HG03378 (cell line): ENCODE measurements at regions not wholly inside any gene's neighbourhood (a gene's known extent, or its start where the extent isn't known, plus 50 kb on each side); places are given as distances from the start of the nearest gene placed in this dataset.
"Not testable (repeated sequence)": the region's sequence is repeated elsewhere in the genome, so short reads cannot be mapped to it uniquely, and the experiment has no call there.

Experiments
- ATAC-seq: cut with Tn5 transposase; IDR thresholded peaks from one replicate; pipeline ENCODE4 v1.9.1; 2021; ENCODE audit warnings: mild to moderate bottlenecking, moderate library complexity; ENCODE audit not compliant: unreplicated experiment

DNA sequence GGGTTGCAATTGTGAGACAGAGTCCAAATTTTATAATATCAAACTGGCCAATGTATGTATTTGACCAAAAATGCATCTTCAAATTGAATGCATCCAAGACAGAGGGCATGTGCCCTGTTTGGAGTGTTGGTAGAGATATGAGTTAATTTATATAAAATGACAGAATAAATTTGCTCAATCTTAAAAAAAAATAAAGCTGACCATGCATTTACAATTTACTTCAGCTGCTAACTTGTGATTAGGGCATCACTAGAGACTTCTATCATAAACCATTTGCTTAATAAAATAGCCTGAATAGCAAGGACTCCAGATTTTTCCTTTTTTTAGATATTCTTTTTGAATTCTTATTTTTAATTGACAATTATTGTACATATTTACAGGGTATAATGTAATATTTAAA lies 1345.8 kb downstream of the CDH11 start:
- ATAC-seq = no peak

GRCh38 chr16:63774302-63774701 lies 1347.6 kb downstream of the CDH11 start:
- ATAC-seq = no peak

DNA sequence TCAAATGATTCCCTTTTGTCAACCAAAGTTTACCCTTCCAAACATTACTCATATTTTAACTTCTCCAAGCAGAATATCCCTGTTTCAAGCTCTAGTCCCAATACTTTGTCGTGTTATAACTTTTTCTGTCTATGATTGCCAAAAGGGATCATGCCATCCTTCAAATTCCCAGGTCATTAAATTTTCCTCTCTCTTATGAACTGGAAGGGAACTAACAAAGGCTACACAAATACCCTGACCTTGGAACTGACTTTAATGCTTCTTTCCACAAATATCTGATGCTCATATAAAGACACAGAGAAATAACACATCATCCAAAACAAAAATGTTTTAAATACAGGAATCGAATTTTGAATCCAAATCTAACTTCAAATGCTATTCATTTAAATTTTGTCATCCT lies 1352.7 kb downstream of the CDH11 start:
- ATAC-seq = no peak

DNA sequence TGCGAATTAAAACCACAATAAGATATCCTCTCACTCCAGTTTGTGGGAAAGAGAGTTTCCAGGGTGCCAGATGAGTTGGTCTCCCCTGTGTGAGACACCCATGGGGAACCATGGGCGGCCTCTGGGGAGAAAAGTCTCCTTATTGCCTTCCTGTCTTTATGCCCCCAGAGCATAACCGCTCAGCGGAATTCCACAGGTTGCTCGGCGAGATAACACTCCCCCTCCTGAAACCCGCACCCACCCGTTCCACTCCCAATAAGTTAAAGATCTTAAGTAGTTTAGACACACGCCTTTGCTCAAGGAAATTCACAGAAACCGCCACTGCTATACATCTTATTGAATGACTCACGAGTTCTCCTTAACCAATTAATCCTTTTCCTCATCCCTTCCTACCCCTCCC lies 1361.6 kb downstream of the CDH11 start:
- ATAC-seq = not testable (repeated sequence)

- ATAC-seq = no peak
Observed at GRCh38 chr16:63752347-63752746, 1369.5 kb downstream of the CDH11 start.

DNA sequence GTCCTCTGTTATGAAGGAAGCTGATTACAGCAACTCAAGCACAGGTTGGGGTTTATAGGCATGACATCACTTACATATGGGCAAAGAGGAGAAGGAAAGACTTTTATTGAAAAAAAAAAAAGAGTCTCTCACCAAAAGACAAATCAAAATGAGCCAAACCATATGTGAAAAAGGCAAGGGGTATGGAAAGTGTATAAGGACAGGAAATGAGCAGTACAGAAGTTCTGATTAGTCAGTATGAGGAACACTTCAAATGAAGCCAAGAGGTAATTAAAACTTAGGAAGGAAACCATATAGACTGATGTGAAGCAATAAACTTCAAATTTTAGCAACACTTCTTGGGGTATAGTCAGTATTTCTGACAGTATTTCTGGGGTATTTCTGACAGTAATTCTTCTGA lies 1372.6 kb downstream of the CDH11 start:
- no peak for ATAC-seq

GRCh38 chr16:63745456-63745855 lies 1376.4 kb downstream of the CDH11 start:
- no peak for ATAC-seq

GRCh38 chr16:63744077-63744874 lies 1377.6 kb downstream of the CDH11 start:
- no peak for ATAC-seq

- ATAC-seq = no peak
Observed at GRCh38 chr16:63742150-63742549, 1379.7 kb downstream of the CDH11 start.

DNA sequence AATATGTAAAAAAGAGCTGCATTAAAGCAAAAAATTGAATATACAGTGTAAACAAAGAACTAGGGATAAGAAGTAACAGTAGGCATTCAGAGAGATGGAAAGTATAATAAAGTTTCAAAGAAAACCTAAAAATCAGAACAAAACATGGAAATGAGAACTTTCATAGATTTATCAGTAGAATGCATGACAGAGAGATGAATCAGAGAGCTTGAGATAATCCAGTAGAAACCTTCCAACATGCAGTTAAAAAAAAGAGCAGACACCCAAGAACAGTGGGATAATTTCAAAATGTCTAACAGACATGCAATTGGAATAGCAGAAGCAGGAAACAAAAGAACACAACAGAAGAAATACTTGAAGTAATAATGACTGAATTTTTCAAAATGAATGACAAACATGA lies 1384.2 kb downstream of the CDH11 start:
- no peak for ATAC-seq

- no peak for ATAC-seq
Observed at GRCh38 chr16:63735456-63735855, 1386.4 kb downstream of the CDH11 start.

- ATAC-seq = no peak
Observed at GRCh38 chr16:63720848-63721247, 1401.0 kb downstream of the CDH11 start.

DNA sequence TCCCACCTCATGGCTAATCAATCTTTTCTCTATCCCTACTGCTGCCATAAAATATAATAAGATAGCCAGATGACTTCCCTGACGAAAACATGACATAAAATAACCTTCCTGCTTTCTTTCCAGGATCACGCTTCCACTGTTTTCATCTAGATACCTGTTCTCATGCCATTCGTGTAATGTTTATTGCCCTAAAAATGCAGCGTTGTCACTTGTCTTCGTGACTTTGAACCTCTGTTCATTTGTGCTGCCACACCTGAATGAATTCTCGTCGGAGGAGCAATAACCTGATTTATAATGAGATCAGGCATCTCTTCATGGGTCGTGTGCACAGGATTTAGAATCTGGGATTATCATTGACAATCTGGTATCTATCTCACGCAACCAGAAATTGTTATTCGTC lies 1401.9 kb downstream of the CDH11 start:
- no peak for ATAC-seq

- ATAC-seq = no peak
Observed at GRCh38 chr16:63717806-63718205, 1404.1 kb downstream of the CDH11 start.

- ATAC-seq = no peak
Observed at GRCh38 chr16:63714876-63715275, 1407.0 kb downstream of the CDH11 start.

- no peak for ATAC-seq
Observed at GRCh38 chr16:63712725-63713124, 1409.1 kb downstream of the CDH11 start.

DNA sequence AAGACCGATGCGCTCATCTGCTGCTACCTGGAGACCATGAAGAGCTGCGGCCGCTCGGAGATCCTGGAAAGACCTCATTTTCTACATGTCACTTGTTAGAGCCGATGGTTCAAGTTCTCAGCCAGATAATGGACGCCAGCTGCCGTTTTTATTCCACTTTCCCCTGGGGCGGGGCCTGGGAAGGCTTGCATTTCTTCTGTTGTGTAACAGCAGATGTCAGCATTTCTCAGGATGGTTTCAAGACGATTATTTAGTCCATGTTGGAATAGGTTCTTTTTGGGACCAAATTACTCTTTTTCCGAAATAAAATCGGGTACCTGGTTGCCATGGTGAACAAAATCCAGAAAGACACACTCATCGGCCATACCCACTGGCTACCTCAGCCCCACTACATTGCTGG lies 1418.3 kb downstream of the CDH11 start:
- ATAC-seq = no peak

DNA sequence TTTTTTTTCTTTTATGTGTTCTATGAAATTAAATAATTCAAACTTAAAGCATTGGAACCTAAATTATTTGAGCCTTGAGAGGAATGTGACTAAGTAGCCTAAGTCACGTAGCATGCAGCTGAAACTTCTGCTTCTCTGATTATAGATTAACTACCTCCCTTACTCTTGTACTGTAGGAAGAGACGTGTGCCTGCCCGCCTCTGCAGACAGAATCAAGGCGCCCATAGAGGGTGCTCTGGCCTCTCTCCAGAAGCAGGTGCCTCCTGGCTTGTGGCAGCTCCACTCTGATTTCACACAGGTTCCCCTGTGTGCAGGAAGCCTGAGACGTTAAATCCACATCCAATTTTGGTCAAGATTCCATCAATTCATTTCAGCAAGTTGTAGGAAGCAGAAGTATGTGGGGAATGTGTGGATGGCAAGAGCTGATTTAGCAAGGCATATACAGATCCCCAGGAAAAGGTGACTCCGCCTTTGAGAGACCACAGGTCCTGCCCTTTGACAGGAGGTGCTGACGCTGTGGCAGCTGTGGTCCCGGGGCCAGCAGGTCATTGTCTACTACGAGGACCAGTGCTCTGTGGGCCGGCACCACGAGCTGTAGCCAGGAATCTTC lies 1418.8 kb downstream of the CDH11 start:
- ATAC-seq = no peak

DNA sequence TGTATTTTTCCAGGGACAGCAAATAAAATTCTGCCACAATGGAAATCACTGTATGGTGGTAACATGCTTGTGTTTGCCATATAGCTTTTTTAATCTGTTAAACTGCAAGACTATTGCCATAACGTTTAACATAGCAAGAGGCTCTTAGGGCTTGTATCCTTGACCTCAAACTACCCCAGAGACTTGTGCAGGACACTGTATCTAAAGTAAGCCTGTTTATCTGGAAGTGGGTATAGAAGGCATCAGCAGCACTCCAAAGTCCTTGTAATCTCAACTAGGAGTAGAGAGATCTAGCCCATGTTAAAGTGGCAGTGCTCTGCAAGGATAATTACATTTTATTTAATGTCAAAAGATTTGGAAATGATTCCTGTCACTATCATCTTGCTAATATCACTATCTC lies 1424.1 kb downstream of the CDH11 start:
- ATAC-seq = no peak

DNA sequence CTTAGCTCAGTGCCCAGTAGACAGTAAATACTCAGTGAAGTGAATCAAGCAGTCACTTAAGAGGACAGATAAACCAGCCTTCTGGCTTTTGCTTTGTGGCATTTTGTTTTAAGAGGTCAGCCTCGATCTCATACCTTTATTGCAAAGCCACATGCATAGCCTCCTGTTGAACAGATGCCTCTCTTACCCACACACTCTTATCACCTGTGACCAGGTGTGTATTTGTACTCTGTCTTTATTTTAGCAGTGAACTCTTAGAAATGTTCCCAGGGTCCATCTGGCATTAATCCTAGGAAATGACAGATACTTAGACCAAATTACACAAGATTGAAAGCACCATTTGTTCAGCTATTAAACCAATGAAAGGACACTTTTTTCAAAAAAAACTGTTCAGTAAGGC lies 1426.5 kb downstream of the CDH11 start:
- ATAC-seq = no peak

DNA sequence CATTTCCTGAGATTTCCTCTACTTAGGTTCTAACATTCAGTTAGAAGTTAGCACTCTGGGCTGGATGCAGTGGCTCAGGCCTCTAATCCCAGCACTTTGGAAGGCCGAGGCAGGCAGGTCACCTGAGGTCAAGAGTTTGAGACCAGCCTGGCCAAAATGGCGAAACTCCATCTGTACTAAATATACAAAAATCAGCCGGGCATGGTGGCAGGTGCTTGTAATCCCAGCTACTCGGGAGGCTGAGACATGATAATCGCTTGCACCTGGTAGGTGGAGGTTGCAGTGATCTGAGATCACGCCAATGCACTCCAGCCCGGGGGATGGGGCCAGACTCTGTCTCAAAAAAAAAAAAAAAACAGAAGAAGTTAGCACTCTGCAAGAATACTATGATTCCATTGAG lies 1430.9 kb downstream of the CDH11 start:
- no peak for ATAC-seq

DNA sequence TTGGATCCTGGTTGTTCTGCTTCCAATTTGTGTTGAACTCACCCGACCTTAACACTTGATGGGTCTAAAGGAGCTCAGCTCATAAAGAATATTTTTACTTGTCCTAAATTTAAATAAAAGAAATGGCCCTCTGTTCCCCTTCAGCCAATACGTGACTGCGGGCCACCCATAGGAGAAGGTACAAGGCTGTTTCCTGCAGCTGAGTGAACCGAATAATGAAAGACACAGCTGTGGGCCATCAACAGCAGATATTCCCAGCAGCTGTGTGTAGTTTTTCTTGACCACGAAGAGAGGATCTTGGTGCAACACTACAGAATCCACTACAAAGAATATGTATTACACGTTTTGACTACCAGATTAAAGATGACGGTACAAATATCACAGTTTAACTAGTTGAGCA lies 1431.6 kb downstream of the CDH11 start:
- ATAC-seq = no peak

GRCh38 chr16:63689068-63689467 lies 1432.8 kb downstream of the CDH11 start:
- ATAC-seq = no peak
